GM12891 (cell line): ENCODE measurements at regions not wholly inside any gene's neighbourhood (a gene's known extent, or its start where the extent isn't known, plus 50 kb on each side); places are given as distances from the start of the nearest gene placed in this dataset.

Experiments
- DNase-seq: peaks from one replicate; pipeline ENCODE4 v3.0.0; 2011; ENCODE audit warnings: low spot score; ENCODE audit not compliant: insufficient read length
- FAIRE-seq: peaks from 2 replicates; lab custom pipeline; 2011; peaks lifted over from hg19 to GRCh38; lab: Jason Lieb, UNC
- PAX5 ChIP-seq: IDR thresholded peaks from 2 replicates; pipeline ENCODE4 v1.6.1; 2011; ENCODE audit warnings: low read length, moderate library complexity, mild to moderate bottlenecking; ENCODE audit not compliant: insufficient read depth, severe bottlenecking
- POLR2A ChIP-seq: IDR thresholded peaks from 2 replicates; pipeline ENCODE4 v1.6.1; 2011; ENCODE audit warnings: low read depth, low read length, control low read depth
- POLR2AphosphoS5 ChIP-seq: IDR thresholded peaks from 2 replicates; pipeline ENCODE4 v1.6.1; 2011; ENCODE audit warnings: low read depth, low read length, control low read depth
- POU2F2 ChIP-seq: IDR thresholded peaks from 2 replicates; pipeline ENCODE4 v1.6.1; 2011; ENCODE audit warnings: low read depth, mild to moderate bottlenecking, control low read depth, low read length, moderate library complexity
- SPI1 ChIP-seq: IDR thresholded peaks from 2 replicates; pipeline ENCODE4 v1.6.1; 2011; ENCODE audit warnings: low read depth, low read length, control low read depth
- TAF1 ChIP-seq: IDR thresholded peaks from 2 replicates; pipeline ENCODE4 v1.6.1; 2011; ENCODE audit warnings: low read depth, low read length, control low read depth

DNA sequence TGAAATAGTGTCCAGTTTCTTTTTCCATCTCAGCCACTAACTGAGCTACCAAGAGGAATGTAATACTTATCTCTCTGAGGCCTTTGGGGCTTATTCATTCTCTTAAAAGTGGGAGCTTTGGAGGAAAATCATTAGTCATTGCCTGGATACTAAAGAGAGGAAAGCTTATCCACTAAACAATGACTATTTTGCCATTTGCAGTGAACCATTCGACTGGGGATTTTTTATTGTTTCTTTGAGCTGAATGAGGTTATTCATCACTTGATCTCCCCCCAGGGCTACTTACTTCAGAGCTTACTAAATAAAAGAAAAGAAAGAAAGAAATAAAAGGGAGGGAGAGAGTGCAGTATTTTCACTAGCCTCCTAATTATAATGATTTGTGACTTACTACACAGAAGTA is 1329.5 kb upstream of the TENM3 start:
- no peak for FAIRE-seq
- TF ChIP-seq POLR2AphosphoS5, result no peak
- no peak for TF ChIP-seq SPI1
- TF ChIP-seq PAX5, result no peak
- TF ChIP-seq POLR2A, result no peak
- DNase-seq, result no peak

DNA sequence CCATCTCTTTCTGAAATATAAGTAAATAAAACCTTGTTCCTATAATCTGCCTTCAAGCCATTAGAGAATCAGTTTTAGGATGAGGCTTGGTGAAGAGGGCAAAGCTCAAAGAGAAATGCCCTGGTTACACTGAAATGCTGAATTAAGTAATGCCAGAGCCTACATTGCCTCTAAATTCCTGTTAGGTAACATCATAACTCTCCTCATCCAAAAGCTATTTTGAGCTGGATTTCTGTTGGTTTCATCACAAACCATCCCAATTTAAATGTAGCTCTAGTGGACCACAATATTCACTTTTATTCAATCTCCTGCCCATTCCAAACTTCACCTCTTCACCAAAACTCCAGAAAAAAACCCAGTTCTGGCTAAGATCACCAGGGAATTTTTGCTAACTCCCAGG is 1319.7 kb upstream of the TENM3 start:
- DNase-seq (no peak), FAIRE-seq (no peak)
- TF ChIP-seq POU2F2 (no peak), SPI1 (no peak), TAF1 (no peak), POLR2A (no peak), POLR2AphosphoS5 (no peak), PAX5 (no peak)

DNA sequence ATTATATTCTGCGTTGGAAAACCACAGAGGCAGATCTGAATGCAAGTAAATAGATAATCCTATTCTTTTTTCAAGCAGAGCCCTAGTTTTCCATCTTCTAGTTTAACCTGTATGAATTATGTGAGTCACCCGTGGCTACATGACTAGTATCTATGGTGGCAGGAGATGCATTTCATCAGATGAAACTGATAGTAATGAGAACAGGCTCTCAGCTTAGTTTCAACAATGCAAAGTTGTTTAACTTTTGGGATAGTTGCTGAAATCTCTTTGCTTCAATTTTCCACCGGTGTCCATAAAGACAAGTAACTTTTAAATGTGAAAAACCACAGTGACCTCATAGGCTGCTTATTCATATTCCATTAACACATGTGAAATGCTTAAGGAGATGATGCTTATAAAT is 1317.4 kb upstream of the TENM3 start:
- FAIRE-seq (no peak), DNase-seq (no peak)
- no peak for TF ChIP-seq TAF1
- no peak for TF ChIP-seq PAX5
- TF ChIP-seq POU2F2, result no peak
- no peak for TF ChIP-seq SPI1
- TF ChIP-seq POLR2A, result no peak
- no peak for TF ChIP-seq POLR2AphosphoS5

DNA sequence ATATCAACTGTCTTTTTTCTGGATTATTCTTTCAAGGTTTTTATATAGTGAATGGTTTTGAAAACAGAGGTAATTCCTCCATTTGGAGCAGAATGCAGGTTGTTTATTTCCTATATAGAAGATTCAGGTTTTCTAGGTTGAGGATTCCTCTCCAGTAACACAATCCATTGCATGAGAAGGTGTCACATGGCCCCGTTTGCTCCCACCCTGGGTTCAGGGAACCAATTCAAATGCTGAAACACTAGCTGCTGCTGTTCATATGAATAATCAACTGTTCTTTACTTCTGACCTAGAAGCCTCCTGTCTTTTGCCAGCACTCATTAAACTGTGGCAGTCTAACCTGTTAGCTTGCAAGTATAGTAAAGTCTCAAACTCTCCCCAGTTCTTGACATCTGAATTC is 1316.9 kb upstream of the TENM3 start:
- no peak for FAIRE-seq
- no peak for DNase-seq
- TF ChIP-seq POLR2AphosphoS5 (no peak), PAX5 (no peak), POLR2A (no peak)

DNA sequence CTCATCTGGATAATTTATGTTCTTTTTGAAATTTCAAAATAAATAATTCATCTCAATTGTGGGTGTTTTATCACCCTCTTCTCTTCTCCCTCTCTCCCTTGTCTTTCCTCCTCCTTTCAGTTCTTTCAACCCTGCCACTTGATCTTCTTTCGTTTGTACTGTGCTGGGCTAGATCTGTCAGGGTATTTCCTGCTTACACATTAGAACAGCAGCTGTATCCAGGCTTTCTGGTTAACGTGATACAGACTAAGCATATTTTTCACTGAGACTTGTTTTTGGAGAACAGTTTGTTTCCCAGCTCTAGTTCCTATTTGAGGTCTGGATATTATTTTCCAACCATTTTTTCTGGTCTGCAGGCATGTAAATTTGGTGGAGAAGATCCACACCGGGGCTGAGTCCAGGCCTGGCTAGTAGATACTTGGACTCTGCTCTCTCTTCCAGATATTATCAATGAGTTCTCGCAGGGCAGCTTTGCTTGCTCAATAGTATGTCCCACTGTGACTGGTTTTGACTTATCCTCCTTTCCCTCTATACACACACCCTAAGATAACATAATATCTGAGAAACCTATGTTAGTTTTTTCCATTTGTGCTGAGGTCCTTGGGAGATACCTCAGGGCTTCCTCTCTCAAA is 1310.7 kb upstream of the TENM3 start:
- TF ChIP-seq PAX5 (no peak), POU2F2 (no peak), SPI1 (no peak), POLR2AphosphoS5 (no peak), TAF1 (no peak), POLR2A (no peak)
- DNase-seq (no peak), FAIRE-seq (no peak)

DNA sequence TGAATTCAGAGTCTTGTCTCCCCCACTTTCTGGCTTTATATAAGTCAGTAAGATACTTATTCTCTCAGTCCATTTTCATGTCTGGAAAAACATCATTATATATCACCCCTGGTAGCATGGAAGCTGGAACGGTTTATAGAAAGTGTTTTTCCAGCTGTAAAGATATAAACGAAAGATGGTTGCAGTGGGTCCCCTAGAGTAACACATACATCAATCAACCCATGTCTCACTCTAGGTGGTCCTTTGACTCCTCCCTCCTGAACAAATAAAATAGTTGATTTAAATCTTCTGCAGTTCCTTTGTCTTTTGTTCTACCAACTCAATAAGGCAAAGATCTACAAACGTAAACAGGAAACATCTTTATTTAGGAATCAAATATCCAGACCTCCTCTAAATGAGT is 1306.1 kb upstream of the TENM3 start:
- TF ChIP-seq POU2F2 (no peak), TAF1 (no peak)
- no peak for DNase-seq
- FAIRE-seq, result no peak

DNA sequence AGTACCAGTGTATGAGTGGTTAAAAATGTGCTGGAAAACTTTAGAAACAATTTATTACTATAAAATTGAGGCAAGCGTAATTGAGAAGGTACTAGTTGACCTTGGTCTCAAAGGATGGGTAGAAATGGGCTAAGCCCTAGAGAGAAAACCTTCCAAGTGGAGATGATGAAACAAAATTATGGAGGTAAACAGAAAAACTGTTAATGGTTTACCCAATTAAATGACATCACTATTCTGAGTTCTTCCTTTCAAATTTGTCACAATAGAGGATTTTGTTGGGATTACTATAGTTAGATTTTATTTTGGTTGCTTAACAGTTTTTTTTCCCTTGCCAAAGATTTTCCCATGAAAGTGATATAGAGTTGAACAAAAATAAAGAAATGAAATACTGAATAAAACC is 1302.5 kb upstream of the TENM3 start:
- FAIRE-seq (no peak), DNase-seq (no peak)
- no peak for TF ChIP-seq TAF1
- no peak for TF ChIP-seq POU2F2
- no peak for TF ChIP-seq SPI1
- no peak for TF ChIP-seq POLR2A
- TF ChIP-seq POLR2AphosphoS5, result no peak
- TF ChIP-seq PAX5, result no peak

DNA sequence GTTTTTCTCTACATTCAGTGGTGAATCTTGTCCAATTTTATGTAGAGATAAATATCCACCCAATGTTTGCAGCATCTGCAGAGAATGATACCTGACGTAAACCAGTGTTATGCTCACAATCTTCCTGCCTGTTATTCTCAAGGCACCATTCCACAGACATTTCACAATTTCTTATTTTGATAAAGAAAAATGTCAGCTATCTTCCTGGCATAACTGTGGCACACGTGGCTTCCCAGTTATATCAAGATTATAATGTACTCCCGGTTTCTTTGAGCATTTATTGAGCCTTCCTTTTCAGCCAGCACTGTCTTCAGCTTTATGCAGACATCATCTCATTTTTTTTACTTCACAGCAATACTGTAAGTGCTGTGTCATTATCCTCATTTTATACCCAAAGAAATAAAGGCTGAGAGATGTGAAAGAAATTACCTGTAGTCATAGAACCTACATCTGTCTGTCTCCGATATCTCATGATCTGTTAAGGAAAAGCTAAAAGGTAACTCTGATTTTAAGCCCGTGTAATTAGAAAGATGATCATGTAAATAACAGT is 1300.8 kb upstream of the TENM3 start:
- no peak for DNase-seq
- TF ChIP-seq POLR2A, result no peak
- no peak for TF ChIP-seq SPI1
- TF ChIP-seq PAX5, result no peak
- TF ChIP-seq POLR2AphosphoS5, result no peak
- TF ChIP-seq POU2F2, result no peak
- TF ChIP-seq TAF1, result no peak
- no peak for FAIRE-seq

DNA sequence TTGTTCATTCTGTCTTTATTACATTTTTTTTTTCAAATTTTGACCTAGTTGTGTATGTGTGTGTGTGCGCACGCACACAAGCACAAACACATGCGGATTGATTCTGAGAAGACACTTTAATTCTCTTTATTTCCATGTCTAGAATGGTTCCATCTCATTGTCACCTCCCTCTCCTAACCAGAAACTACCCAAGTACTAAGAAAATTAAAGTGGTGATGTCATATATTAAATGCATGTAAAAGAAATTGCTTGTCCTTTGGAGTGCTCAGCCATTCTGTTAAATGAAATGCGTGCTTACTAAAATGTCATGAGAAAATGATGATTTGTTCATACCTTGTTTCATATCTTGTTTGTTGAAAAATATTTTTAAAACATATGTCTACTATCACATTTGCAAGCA is 1297.0 kb upstream of the TENM3 start:
- no peak for DNase-seq
- no peak for FAIRE-seq
- no peak for TF ChIP-seq POLR2A

DNA sequence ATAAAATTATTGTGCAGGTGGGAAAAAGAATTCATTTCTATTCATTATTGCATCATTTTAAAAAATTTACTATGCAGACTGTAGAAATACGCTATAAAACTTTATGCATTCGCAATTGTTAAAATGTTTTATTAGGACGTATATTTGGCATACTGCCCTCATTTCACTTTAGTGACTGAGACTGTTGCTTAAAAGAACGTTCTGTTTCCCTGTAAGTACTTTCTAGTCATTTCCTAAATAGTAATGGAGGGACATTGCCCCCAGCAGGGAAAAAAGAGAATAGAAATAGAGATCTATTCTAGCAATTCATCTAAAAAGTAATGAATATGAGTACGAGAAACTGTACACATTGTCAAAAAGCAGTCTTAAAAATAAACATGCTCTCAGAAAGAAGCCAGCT is 1295.8 kb upstream of the TENM3 start:
- DNase-seq (no peak), FAIRE-seq (no peak)
- TF ChIP-seq PAX5 (no peak), POLR2AphosphoS5 (no peak), TAF1 (no peak), POU2F2 (no peak), SPI1 (no peak), POLR2A (no peak)
